CD14-positive monocyte (primary cell): ENCODE measurements at regions not wholly inside any gene's neighbourhood (a gene's known extent, or its start where the extent isn't known, plus 50 kb on each side); places are given as distances from the start of the nearest gene placed in this dataset.

Experiments
- DNase-seq, 3 donors: peaks; one replicate each; pipeline ENCODE4 v3.0.0-alpha.2; 2011 to 2022
- H2AFZ ChIP-seq: 2 replicates; pipeline ENCODE4 v1.6.0; 2012; ENCODE audit warnings: mild to moderate bottlenecking, low read depth, low read length, inconsistent platforms; ENCODE audit not compliant: insufficient read depth, poor library complexity, severe bottlenecking
- H3K27ac ChIP-seq, 2 donors: 1 replicate in 1 of 2; 2 replicates in 1 of 2; pipeline ENCODE4 v1.5.1; 2012 to 2013; ENCODE audit warnings: low read length in 2 of 2, control low read depth in 1 of 2, inconsistent platforms in 1 of 2, low read depth in 1 of 2, mild to moderate bottlenecking in 1 of 2
- H3K27me3 ChIP-seq, 2 donors: one replicate each; pipeline versions ENCODE4 v1.6.0 to v1.6.1; 2011 to 2013; ENCODE audit warnings: low read length in 2 of 2; ENCODE audit not compliant: control insufficient read depth in 2 of 2, insufficient read depth in 2 of 2
- H3K36me3 ChIP-seq, 2 donors: replicated peaks in 1 of 2; 1 replicate in 1 of 2; 2 replicates in 1 of 2; pipeline versions ENCODE4 v1.5.1 to v1.6.1; 2012 to 2013; ENCODE audit warnings: low read length in 2 of 2, control low read depth in 1 of 2, inconsistent platforms in 1 of 2, mild to moderate bottlenecking in 1 of 2; ENCODE audit not compliant: insufficient read depth in 2 of 2, control insufficient read depth in 1 of 2
- H3K4me1 ChIP-seq, 2 donors: 1 replicate in 1 of 2; 2 replicates in 1 of 2; pipeline versions ENCODE4 v1.5.1 to v1.6.1; 2012 to 2013; ENCODE audit warnings: low read length in 2 of 2, control low read depth in 1 of 2, inconsistent platforms in 1 of 2, mild to moderate bottlenecking in 1 of 2, moderate library complexity in 1 of 2; ENCODE audit not compliant: insufficient read depth in 2 of 2, control insufficient read depth in 1 of 2
- H3K4me2 ChIP-seq: replicated peaks from 2 replicates; pipeline ENCODE3; 2012; ENCODE audit warnings: low read length, moderate library complexity, mild to moderate bottlenecking; ENCODE audit not compliant: poor library complexity, severe bottlenecking; ENCODE audit errors: extremely low read depth
- H3K4me3 ChIP-seq, 3 experiments: fragments of 200-600 bp in 1 of 3; sonication (generic) in 1 of 3; replicated peaks in 1 of 3; 1 replicate in 2 of 3; 2 replicates in 1 of 3; pipeline ENCODE4 v1.5.1; 2011 to 2013; ENCODE audit warnings: low read length in 3 of 3, mild to moderate bottlenecking in 3 of 3, control low read depth in 2 of 3, low read depth in 2 of 3, inconsistent platforms in 1 of 3, moderate library complexity in 1 of 3
- H3K79me2 ChIP-seq: 2 replicates; pipeline ENCODE4 v1.6.0; 2012; ENCODE audit warnings: mild to moderate bottlenecking, control low read depth, inconsistent platforms, low read length, moderate library complexity; ENCODE audit not compliant: insufficient read depth
- H3K9ac ChIP-seq: 2 replicates; pipeline ENCODE4 v1.6.0; 2017; ENCODE audit warnings: low read length, mild to moderate bottlenecking; ENCODE audit not compliant: insufficient read depth, poor library complexity, severe bottlenecking
- H3K9me3 ChIP-seq, 2 donors: replicated peaks in 1 of 2; 1 replicate in 1 of 2; 2 replicates in 1 of 2; pipeline versions ENCODE4 v1.5.1 to v1.6.1; 2012 to 2013; ENCODE audit warnings: low read length in 2 of 2, control low read depth in 1 of 2; ENCODE audit not compliant: control insufficient read depth in 1 of 2, insufficient read depth in 1 of 2
- H4K20me1 ChIP-seq: 2 replicates; pipeline ENCODE4 v1.6.0; 2012; ENCODE audit warnings: mild to moderate bottlenecking, low read length, control low read depth, moderate library complexity; ENCODE audit not compliant: insufficient read depth
- H3K27ac Mint-ChIP-seq, 7 donors: one replicate each; pipeline ENCODE4 v1.8.0; 2020; ENCODE audit warnings: mild to moderate bottlenecking in 7 of 7, mixed read lengths in 7 of 7, moderate library complexity in 6 of 7, inconsistent platforms in 2 of 7
- H3K27me3 Mint-ChIP-seq, 3 donors: one replicate each; pipeline ENCODE4 v1.8.0; 2021 to 2022; ENCODE audit warnings: low read depth in 3 of 3, mild to moderate bottlenecking in 3 of 3, mixed read lengths in 3 of 3, moderate library complexity in 3 of 3, inconsistent platforms in 1 of 3
- H3K36me3 Mint-ChIP-seq, 2 donors: one replicate each; pipeline ENCODE4 v1.8.0; 2020; ENCODE audit warnings: mixed read lengths in 2 of 2, inconsistent platforms in 1 of 2, mild to moderate bottlenecking in 1 of 2
- H3K4me1 Mint-ChIP-seq: one replicate; pipeline ENCODE4 v1.8.0; 2020; ENCODE audit warnings: mild to moderate bottlenecking, mixed read lengths
- H3K4me3 Mint-ChIP-seq, 2 donors: one replicate each; pipeline ENCODE4 v1.8.0; 2020; ENCODE audit warnings: mild to moderate bottlenecking in 2 of 2, mixed read lengths in 2 of 2, moderate library complexity in 1 of 2
- H3K9me3 Mint-ChIP-seq, 7 donors: one replicate each; pipeline ENCODE4 v1.8.0; 2020 to 2022; ENCODE audit warnings: mixed read lengths in 7 of 7, mild to moderate bottlenecking in 6 of 7, moderate library complexity in 6 of 7, inconsistent platforms in 2 of 7
- CTCF ChIP-seq: fragments of 200-600 bp; IDR thresholded peaks from one replicate; pipeline ENCODE4 v1.8.0; 2022; ENCODE audit warnings: antibody characterized with exemption, mild to moderate bottlenecking
- WGBS: methylation state at CpG from one replicate; pipeline ENCODE4 v1.1.5; 2013; ENCODE audit warnings: missing lambda C conversion rate; ENCODE audit not compliant: insufficient coverage; 5-methylcytosine and 5-hydroxymethylcytosine counted together
- intact Hi-C, 2 donors: fragments of 100-400 bp; cut with micrococcal nuclease; formaldehyde crosslinking; loops; one replicate each; pipeline versions ENCODE4 v1.15.0 to v1.15.1; 2023

DNA sequence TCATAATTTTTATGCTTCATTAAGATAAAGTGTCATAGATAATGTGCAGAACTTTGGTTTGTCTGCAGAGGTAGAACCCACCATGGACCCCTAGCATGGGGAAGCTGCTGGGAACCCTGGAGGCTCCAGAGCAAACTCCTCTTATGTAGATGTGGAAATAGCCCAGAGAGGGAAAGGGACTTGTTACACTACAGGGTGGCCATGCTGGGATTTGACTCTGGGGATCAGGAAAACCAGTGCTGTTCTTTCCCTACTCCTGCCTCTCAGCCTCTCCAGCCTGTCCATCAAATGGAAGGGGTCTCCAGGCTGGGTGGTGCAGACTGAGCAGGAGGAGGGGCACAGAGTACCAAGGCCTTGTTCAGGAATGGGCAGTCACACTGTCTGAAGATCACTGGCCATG lies 54.2 kb downstream of the MSX1 start:
- DNase-seq = no peak
- H3K27ac ChIP-seq = no peak overlapping the region
- intact Hi-C loops = no loop called here
- no peak overlapping the region for H3K27ac Mint-ChIP-seq
- H3K9ac ChIP-seq = no peak overlapping the region
- peaks cover 0 to 6% of the 10 kb centered on the region in 2 donors for H3K9me3 ChIP-seq
- no peaks in the 10 kb centered on the region for H3K36me3 Mint-ChIP-seq
- H2AFZ ChIP-seq = no peak overlapping the region
- H3K4me3 Mint-ChIP-seq = no peak overlapping the region
- no peaks in the 10 kb centered on the region for H4K20me1 ChIP-seq
- H3K36me3 ChIP-seq = no peaks in the 10 kb centered on the region
- no peak for TF ChIP-seq CTCF
- peaks cover 0 to 15% (median 4%) of the 10 kb centered on the region in 7 donors for H3K9me3 Mint-ChIP-seq
- H3K79me2 ChIP-seq = no peaks in the 10 kb centered on the region
- no peaks in the 10 kb centered on the region for H3K4me1 ChIP-seq
- H3K4me3 ChIP-seq = no peak overlapping the region
- H3K27me3 Mint-ChIP-seq = peaks cover 3 to 13% (median 4%) of the 10 kb centered on the region in 3 donors
- H3K27me3 ChIP-seq = no peaks in the 10 kb centered on the region
- H3K4me2 ChIP-seq = no peak overlapping the region
- H3K4me1 Mint-ChIP-seq = no peaks in the 10 kb centered on the region

DNA sequence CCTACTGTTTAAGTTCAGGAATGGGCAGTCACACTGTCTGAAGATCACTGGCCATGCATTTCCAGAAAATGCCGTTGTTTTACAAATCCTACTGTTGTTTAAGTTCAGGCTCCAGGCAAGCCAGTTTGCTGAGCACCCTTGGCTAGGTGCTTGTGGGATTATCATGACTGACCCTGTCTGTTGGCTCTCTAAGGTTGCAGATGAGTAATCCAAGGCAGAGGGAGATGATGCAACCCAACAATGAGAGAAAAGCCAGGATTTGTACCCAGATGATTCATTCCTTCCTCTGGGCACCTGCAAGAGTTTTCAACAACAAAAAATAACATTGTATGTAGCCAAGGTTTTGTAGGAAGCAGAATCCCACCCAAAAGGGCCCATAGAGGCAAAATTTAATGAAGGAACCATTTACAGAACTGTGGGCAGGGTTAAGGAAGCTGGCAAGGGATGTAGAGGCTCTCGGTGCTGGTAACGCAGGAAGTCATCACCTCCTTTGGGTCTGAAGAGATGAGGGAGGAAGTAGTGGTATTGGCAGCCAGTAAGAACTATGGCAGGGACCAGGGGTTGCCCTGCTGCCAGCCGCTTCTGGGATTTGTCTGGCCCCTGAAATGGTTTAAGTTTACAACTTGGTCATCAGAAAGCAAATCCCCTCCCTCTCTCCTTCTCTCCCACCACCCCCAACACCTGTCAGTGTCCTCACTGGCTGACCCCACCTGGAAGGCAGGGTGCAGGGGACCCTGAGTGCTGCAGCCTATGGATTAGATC lies 54.8 kb downstream of the MSX1 start:
- intact Hi-C loops = no loop called here
- no peaks in the 10 kb centered on the region for H3K79me2 ChIP-seq
- Mint-ChIP-seq H3K9me3 (peaks cover 0 to 15% (median 5%) of the 10 kb centered on the region in 7 donors), H3K27ac (no peak overlapping the region), H3K27me3 (peaks cover 3 to 13% (median 4%) of the 10 kb centered on the region in 3 donors), H3K4me3 (no peak overlapping the region), H3K4me1 (no peaks in the 10 kb centered on the region), H3K36me3 (no peaks in the 10 kb centered on the region)
- no peak overlapping the region for H3K4me3 ChIP-seq
- H4K20me1 ChIP-seq = no peaks in the 10 kb centered on the region
- TF ChIP-seq CTCF = no peak
- no peaks in the 10 kb centered on the region for H3K36me3 ChIP-seq
- no peak for DNase-seq
- H3K27ac ChIP-seq = no peak overlapping the region
- H2AFZ ChIP-seq = no peak overlapping the region
- H3K9me3 ChIP-seq = peaks cover 0 to 8% of the 10 kb centered on the region in 2 donors
- H3K4me2 ChIP-seq = no peak overlapping the region
- no peaks in the 10 kb centered on the region for H3K27me3 ChIP-seq
- no peaks in the 10 kb centered on the region for H3K4me1 ChIP-seq
- H3K9ac ChIP-seq = no peak overlapping the region
- WGBS = no CpG with 5 or more reads among the region's 4 CpGs
